Hepatocyte (in vitro differentiated cells): ENCODE measurements at regions not wholly inside any gene's neighbourhood (a gene's known extent, or its start where the extent isn't known, plus 50 kb on each side); places are given as distances from the start of the nearest gene placed in this dataset.

Source experiments
- DNase-seq: peaks from one replicate; pipeline ENCODE4 v3.0.0-alpha.2; 2016; ENCODE audit warnings: low spot score
- H2AFZ ChIP-seq: fragments of 200-600 bp; sonication (generic); 2 replicates; pipeline ENCODE4 v1.6.0; 2016; ENCODE audit warnings: antibody characterized with exemption, mild to moderate bottlenecking
- H3K27ac ChIP-seq: fragments of 200-600 bp; sonication (generic); 2 replicates; pipeline ENCODE4 v1.5.1; 2016; ENCODE audit warnings: mild to moderate bottlenecking
- H3K27me3 ChIP-seq: fragments of 200-600 bp; sonication (generic); 2 replicates; pipeline ENCODE4 v1.6.1; 2016
- H3K36me3 ChIP-seq: fragments of 200-600 bp; sonication (generic); replicated peaks from 2 replicates; pipeline ENCODE4 v1.5.1; 2016; ENCODE audit warnings: low read depth; ENCODE audit not compliant: insufficient read depth
- H3K4me1 ChIP-seq: fragments of 200-600 bp; sonication (generic); 2 replicates; pipeline ENCODE4 v1.5.1; 2016; ENCODE audit warnings: mild to moderate bottlenecking, moderate library complexity; ENCODE audit not compliant: insufficient read depth
- H3K4me2 ChIP-seq: fragments of 200-600 bp; sonication (generic); 2 replicates; pipeline ENCODE4 v1.6.0; 2016
- H3K4me3 ChIP-seq: fragments of 200-600 bp; sonication (generic); 2 replicates; pipeline ENCODE4 v1.5.1; 2016; ENCODE audit warnings: mild to moderate bottlenecking
- H3K79me2 ChIP-seq: fragments of 200-600 bp; sonication (generic); 2 replicates; pipeline ENCODE4 v1.6.0; 2017; ENCODE audit warnings: mild to moderate bottlenecking
- H3K9me2 ChIP-seq: fragments of 200-600 bp; sonication (generic); replicated peaks from 2 replicates; pipeline ENCODE4 v1.6.0; 2017; ENCODE audit warnings: mild to moderate bottlenecking; ENCODE audit not compliant: insufficient read depth
- H3K9me3 ChIP-seq: fragments of 200-600 bp; sonication (generic); 2 replicates; pipeline ENCODE4 v1.5.1; 2016; ENCODE audit warnings: low read depth, mild to moderate bottlenecking
- H4K20me1 ChIP-seq: fragments of 200-600 bp; sonication (generic); 2 replicates; pipeline ENCODE4 v1.6.0; 2016; ENCODE audit warnings: mild to moderate bottlenecking; ENCODE audit not compliant: insufficient read depth, poor library complexity, severe bottlenecking
- EZH2 ChIP-seq: fragments of 200-600 bp; sonication (generic); IDR thresholded peaks from 2 replicates; pipeline ENCODE4 v1.6.1; 2016; ENCODE audit warnings: antibody characterized with exemption, mild to moderate bottlenecking, borderline replicate concordance
- EZH2phosphoT487 ChIP-seq: fragments of 200-600 bp; sonication (generic); IDR thresholded peaks from one replicate; pipeline ENCODE4 v1.6.1; 2018; ENCODE audit warnings: antibody characterized with exemption, mild to moderate bottlenecking, low read depth, moderate library complexity; ENCODE audit not compliant: unreplicated experiment, severe bottlenecking
- WGBS: methylation state at CpG from one replicate; pipeline ENCODE4 v1.1.6; 2016; ENCODE audit warnings: low lambda C conversion rate; ENCODE audit errors: missing lambda C conversion rate; 5-methylcytosine and 5-hydroxymethylcytosine counted together
- TF ChIP-seq, protein P1 (sequence below): fragments of 200-600 bp; sonication (generic); IDR thresholded peaks from 2 replicates; pipeline ENCODE4 v1.5.1; 2016; ENCODE audit warnings: antibody characterized with exemption, mild to moderate bottlenecking; ENCODE audit not compliant: poor library complexity

DNA sequence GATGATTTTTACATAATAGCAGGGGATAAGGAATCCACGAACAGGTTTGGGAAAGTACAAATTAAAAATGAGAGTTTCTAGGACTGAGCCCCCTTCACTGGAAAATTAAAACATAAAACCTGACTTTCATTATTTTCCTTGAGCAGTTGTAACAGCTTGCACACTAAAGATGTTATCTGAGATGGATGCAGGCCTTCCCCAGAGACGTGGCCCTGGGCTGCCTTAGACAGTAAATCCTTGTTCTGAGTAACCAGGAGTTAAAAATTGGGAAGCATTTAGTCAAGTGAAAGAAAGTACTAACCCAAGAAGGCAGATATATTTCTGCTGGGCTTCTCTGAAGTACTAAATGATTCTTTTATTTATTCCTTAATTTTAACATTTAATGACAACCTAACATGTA, 432.2 kb upstream of the KIF2B start:
- no peaks in the 10 kb centered on the region for H3K79me2 ChIP-seq
- no peak overlapping the region for H3K27ac ChIP-seq
- no peaks in the 10 kb centered on the region for H3K9me2 ChIP-seq
- no peaks in the 10 kb centered on the region for H3K4me1 ChIP-seq
- 56% methylated on average over 2 of the region's 2 CpGs for WGBS
- no peak overlapping the region for H3K4me2 ChIP-seq
- no peak overlapping the region for H2AFZ ChIP-seq
- no peaks in the 10 kb centered on the region for H3K9me3 ChIP-seq
- no peak overlapping the region for H3K4me3 ChIP-seq
- no peak for DNase-seq
- TF ChIP-seq, protein P1, sequence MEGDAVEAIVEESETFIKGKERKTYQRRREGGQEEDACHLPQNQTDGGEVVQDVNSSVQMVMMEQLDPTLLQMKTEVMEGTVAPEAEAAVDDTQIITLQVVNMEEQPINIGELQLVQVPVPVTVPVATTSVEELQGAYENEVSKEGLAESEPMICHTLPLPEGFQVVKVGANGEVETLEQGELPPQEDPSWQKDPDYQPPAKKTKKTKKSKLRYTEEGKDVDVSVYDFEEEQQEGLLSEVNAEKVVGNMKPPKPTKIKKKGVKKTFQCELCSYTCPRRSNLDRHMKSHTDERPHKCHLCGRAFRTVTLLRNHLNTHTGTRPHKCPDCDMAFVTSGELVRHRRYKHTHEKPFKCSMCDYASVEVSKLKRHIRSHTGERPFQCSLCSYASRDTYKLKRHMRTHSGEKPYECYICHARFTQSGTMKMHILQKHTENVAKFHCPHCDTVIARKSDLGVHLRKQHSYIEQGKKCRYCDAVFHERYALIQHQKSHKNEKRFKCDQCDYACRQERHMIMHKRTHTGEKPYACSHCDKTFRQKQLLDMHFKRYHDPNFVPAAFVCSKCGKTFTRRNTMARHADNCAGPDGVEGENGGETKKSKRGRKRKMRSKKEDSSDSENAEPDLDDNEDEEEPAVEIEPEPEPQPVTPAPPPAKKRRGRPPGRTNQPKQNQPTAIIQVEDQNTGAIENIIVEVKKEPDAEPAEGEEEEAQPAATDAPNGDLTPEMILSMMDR, result no peak
- H3K36me3 ChIP-seq, result no peaks in the 10 kb centered on the region
- H4K20me1 ChIP-seq, result no peaks in the 10 kb centered on the region
- no peaks in the 10 kb centered on the region for H3K27me3 ChIP-seq

DNA sequence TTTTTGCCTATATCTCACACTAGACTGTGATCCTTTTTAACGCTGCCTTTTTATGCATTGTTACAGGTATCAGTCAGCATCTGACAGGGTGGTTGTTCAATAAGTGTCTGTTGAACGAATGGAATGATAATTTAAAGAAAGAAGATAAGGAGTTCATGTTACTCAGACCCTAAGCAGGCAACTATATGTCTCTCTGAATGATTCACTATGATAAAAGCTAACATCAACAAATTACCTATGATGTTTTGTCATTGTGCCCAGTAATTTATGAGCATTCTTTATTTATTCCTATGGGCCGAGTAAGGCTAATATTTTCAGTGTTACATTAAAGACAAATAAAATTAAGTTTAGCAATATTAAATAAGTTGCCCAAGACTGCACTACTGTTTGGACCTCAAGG, 435.0 kb upstream of the KIF2B start:
- Histone ChIP-seq H4K20me1 (no peaks in the 10 kb centered on the region), H3K79me2 (no peaks in the 10 kb centered on the region), H3K9me2 (no peaks in the 10 kb centered on the region), H3K27ac (no peak overlapping the region), H3K36me3 (no peaks in the 10 kb centered on the region), H2AFZ (no peak overlapping the region), H3K4me2 (no peak overlapping the region), H3K4me1 (no peaks in the 10 kb centered on the region), H3K4me3 (no peak overlapping the region), H3K27me3 (no peaks in the 10 kb centered on the region), H3K9me3 (no peaks in the 10 kb centered on the region)
- TF ChIP-seq EZH2 (no peak), EZH2phosphoT487 (no peak)
- TF ChIP-seq, protein P1, result no peak
- 65% methylated on average over 3 of the region's 3 CpGs for WGBS
- DNase-seq, result no peak

DNA sequence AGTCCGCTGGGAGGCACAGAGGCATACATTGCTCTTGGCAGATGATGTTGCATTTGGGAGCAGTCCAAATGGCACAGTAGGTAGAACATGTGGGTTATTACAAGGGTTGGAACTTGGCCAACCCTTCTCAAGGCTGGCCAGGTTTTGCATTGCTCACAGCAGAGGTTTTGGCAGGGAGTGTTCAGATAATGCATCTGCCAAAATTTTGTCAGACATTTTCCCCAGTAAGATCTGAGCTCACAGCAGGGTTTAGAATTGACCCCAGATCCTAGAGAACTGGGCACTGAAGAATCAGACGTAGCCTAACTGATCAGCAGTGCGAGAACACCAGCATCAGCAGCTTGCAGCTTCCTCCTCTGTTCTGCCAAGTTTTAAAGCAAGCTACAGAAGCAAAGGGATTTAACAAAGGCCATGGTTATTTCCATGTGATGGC, 468.8 kb upstream of the KIF2B start:
- no peaks in the 10 kb centered on the region for H3K9me3 ChIP-seq
- H3K4me3 ChIP-seq, result no peak overlapping the region
- H3K79me2 ChIP-seq, result no peaks in the 10 kb centered on the region
- H2AFZ ChIP-seq, result no peak overlapping the region
- H4K20me1 ChIP-seq, result no peaks in the 10 kb centered on the region
- no peak overlapping the region for H3K4me2 ChIP-seq
- H3K4me1 ChIP-seq, result no peaks in the 10 kb centered on the region
- TF ChIP-seq EZH2phosphoT487 (no peak), EZH2 (no peak)
- TF ChIP-seq, protein P1, result no peak
- DNase-seq, result peak; percentile 43
- WGBS, result 76% methylated on average over 3 of the region's 3 CpGs
- no peaks in the 10 kb centered on the region for H3K36me3 ChIP-seq
- H3K27me3 ChIP-seq, result no peaks in the 10 kb centered on the region
- H3K9me2 ChIP-seq, result no peaks in the 10 kb centered on the region
- H3K27ac ChIP-seq, result no peak overlapping the region

DNA sequence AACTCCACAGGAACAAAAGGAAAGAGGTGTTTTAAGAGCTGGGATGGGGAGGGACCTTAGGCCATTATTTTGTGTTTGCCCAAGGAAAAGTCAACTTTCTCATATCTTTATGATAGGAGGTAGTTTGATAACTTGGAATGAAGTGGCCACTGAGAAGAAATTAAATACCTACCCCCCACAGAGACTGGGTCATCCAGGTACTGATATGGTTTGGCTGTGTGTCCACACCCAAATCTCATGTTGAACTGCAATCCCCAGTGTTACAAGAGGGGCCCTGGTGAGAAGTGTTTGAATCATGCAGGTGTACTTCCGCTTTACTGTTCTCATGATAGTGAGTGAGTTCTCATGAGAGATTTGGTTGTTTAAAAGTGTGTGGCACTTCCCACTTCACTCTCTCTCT, 477.9 kb upstream of the KIF2B start:
- Histone ChIP-seq H3K27me3 (no peaks in the 10 kb centered on the region), H3K79me2 (no peaks in the 10 kb centered on the region), H3K9me2 (no peaks in the 10 kb centered on the region), H4K20me1 (no peaks in the 10 kb centered on the region), H3K27ac (no peak overlapping the region), H2AFZ (no peak overlapping the region), H3K4me2 (no peak overlapping the region), H3K4me3 (no peak overlapping the region), H3K4me1 (no peaks in the 10 kb centered on the region), H3K36me3 (no peaks in the 10 kb centered on the region), H3K9me3 (no peaks in the 10 kb centered on the region)
- peak; percentile 6 for DNase-seq
- TF ChIP-seq EZH2phosphoT487, result no peak
- no peak for TF ChIP-seq EZH2
- TF ChIP-seq, protein P1, result no peak
- 70% methylated on average over 1 of the region's 1 CpG for WGBS
